OCI-LY3 (cell line): ENCODE measurements at regions not wholly inside any gene's neighbourhood (a gene's known extent, or its start where the extent isn't known, plus 50 kb on each side); places are given as distances from the start of the nearest gene placed in this dataset.

Source experiments
- CTCF ChIP-seq: fragments of 200-600, 300-600 bp; sonication (generic); IDR thresholded peaks from 2 replicates; pipeline ENCODE4 v1.5.1; 2014; ENCODE audit warnings: antibody characterized with exemption, low read length, low read depth
- EZH2phosphoT487 ChIP-seq: fragments of 200-600 bp; shearing (Covaris generic); IDR thresholded peaks from 2 replicates; pipeline ENCODE4 v1.6.1; 2018; ENCODE audit warnings: antibody characterized with exemption, mixed run types, low read depth

GRCh38 chr7:83835424-83835823, 186.5 kb upstream of the SEMA3E start:
- no peak for TF ChIP-seq CTCF
- no peak for TF ChIP-seq EZH2phosphoT487
